LNCaP clone FGC (cell line): ENCODE measurements at regions not wholly inside any gene's neighbourhood (a gene's known extent, or its start where the extent isn't known, plus 50 kb on each side); places are given as distances from the start of the nearest gene placed in this dataset.
"Not testable (repeated sequence)": the region's sequence is repeated elsewhere in the genome, so short reads cannot be mapped to it uniquely, and the experiment has no call there.

ENCODE experiments used
- DNase-seq: peaks from one replicate; pipeline ENCODE4 v3.0.0-alpha.2; 2011; ENCODE audit warnings: low read depth
- H3K4me3 ChIP-seq: 2 replicates; pipeline ENCODE4 v1.5.1; 2011; ENCODE audit warnings: mild to moderate bottlenecking, low read depth, low read length, control low read depth
- TF ChIP-seq, protein P1 (sequence below): IDR thresholded peaks from 2 replicates; pipeline ENCODE4 v1.5.1; 2012; ENCODE audit warnings: mild to moderate bottlenecking; ENCODE audit not compliant: control insufficient read depth, insufficient read depth; ENCODE audit errors: extremely low read depth

DNA sequence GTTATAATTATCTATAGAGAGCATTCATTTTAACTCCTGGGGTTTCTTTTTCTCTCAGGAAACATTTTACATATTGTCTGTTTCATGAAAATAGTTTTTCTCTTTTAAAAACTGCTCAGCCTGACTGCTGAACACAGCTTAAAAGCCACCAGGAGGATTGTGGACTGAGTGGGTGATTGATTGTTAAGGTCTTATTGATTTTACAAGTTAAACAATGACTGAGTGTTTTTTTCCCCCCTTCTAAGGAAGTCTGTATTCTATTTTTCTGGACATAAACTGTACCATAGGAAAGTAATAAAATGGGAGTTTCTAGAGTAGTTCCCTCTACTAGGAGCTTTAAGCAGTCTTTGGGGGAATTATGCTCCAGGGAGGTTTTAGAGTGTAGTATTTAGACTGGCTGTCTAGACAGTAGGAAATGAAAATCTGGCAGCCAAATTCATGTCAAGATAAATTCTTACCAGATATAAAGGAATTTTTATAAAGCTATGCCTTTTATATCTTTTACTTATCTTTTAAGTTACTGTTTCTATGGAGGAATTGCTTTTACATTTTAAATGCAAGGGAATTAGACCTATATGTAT, 463.9 kb downstream of the PRR16 start:
- H3K4me3 ChIP-seq: no peak overlapping the region
- TF ChIP-seq, protein P1, sequence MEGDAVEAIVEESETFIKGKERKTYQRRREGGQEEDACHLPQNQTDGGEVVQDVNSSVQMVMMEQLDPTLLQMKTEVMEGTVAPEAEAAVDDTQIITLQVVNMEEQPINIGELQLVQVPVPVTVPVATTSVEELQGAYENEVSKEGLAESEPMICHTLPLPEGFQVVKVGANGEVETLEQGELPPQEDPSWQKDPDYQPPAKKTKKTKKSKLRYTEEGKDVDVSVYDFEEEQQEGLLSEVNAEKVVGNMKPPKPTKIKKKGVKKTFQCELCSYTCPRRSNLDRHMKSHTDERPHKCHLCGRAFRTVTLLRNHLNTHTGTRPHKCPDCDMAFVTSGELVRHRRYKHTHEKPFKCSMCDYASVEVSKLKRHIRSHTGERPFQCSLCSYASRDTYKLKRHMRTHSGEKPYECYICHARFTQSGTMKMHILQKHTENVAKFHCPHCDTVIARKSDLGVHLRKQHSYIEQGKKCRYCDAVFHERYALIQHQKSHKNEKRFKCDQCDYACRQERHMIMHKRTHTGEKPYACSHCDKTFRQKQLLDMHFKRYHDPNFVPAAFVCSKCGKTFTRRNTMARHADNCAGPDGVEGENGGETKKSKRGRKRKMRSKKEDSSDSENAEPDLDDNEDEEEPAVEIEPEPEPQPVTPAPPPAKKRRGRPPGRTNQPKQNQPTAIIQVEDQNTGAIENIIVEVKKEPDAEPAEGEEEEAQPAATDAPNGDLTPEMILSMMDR: no peak
- no peak for DNase-seq

- no peak for DNase-seq
- TF ChIP-seq, protein P1: no peak
These were observed 468.4 kb downstream of the PRR16 start for GRCh38 chr5:120932480-120932879.

DNA sequence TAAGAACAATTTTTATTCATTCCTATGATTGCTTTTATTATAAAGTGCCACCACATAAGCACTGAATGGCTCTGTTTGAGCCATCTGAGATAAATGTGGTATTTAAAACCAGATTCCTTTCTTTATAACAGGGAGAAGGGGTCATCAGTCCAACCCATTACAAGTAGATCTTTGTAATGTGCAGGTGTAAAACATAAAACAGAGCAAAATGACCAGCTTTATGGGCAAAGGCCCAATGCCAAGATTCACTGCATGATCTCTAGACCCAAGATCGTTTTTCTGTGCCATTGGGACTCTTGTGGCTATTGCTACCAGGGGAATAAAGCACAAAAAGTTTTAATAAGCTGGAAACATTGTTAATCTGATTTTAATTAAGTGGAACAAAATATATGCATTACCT, 469.9 kb downstream of the PRR16 start:
- no peak overlapping the region for H3K4me3 ChIP-seq
- no peak for DNase-seq
- TF ChIP-seq, protein P1: no peak

More at GRCh38 chr5:120932480-120932879, 468.4 kb downstream of the PRR16 start:
- H3K4me3 ChIP-seq: no peak overlapping the region

GRCh38 chr5:120936652-120937051, 472.6 kb downstream of the PRR16 start:
- TF ChIP-seq, protein P1: no peak
- DNase-seq: no peak
- no peak overlapping the region for H3K4me3 ChIP-seq

DNA sequence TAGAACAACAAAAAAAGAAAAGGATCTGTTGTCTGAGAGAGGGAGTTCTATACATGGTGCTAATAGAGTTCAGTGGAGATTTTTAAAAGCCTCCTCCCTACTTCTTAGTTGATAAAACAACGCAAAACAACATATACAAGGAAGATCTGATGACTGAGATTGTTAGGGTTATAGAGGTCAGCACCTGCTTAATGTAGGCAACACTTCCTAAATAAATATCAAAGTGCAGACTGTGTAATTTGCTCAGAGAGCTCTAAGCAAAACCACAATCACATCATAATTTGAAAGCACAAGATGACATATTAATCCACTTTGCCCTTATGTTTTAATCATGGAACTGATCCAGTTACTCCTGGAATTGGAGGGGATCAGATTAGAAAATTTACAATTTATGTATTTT, 474.5 kb downstream of the PRR16 start:
- peak; percentile 31 for DNase-seq
- H3K4me3 ChIP-seq: no peak overlapping the region
- TF ChIP-seq, protein P1: no peak

DNA sequence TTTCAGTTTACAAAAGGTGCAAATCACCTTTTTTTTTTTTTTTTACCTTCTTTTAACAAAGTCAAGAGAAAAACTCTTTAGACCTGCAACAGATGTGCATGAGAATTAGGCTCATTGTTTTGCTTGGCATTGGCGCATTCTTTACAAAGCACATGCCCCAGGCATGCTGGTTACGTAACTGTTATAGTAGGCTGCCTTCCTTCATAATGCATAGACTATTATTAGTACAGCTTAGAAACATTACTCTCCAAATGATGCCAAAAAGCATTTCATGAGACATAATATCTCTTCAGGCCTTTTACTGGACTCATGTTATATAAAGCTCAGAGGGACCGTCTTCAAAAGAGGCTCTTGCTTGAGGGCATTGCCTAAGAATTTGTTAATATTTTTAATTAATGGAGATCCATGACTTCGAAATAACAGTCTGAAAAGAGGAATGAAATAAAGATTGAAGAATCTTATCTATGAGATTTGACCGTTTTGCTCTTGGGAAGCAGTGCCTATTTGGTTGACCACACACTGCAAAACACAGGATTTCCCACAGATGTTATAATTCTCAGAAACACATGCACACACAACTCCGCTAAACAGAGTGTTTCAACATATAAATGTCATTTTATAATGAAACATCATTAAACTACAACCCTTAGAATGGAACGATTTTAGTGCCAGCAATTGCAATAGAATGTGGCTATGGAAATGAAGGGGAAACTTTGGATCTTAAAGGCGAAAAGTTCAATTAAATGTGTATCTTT, 478.7 kb downstream of the PRR16 start:
- TF ChIP-seq, protein P1: no peak
- DNase-seq: no peak
- H3K4me3 ChIP-seq: no peak overlapping the region

GRCh38 chr5:120949596-120949995, 485.5 kb downstream of the PRR16 start:
- not testable (repeated sequence) for H3K4me3 ChIP-seq, DNase-seq

- not testable (repeated sequence) for H3K4me3 ChIP-seq, DNase-seq
These were observed 489.3 kb downstream of the PRR16 start for GRCh38 chr5:120953445-120953844.
